Left ventricle myocardium inferior (tissue), 1 donor: ENCODE measurements at regions not wholly inside any gene's neighbourhood (a gene's known extent, or its start where the extent isn't known, plus 50 kb on each side); places are given as distances from the start of the nearest gene placed in this dataset.

Experiments
- DNase-seq: peaks from one replicate; pipeline ENCODE4 v3.0.0-alpha.2; 2020
- H3K27ac ChIP-seq: fragments of 200-600 bp; replicated peaks from 2 replicates; pipeline ENCODE4 v1.8.0; 2021
- H3K27me3 ChIP-seq: fragments of 200-600 bp; 2 replicates; pipeline ENCODE4 v1.8.0; 2021; ENCODE audit warnings: low read depth
- H3K36me3 ChIP-seq: fragments of 200-600 bp; 2 replicates; pipeline ENCODE4 v1.8.0; 2021
- H3K4me1 ChIP-seq: fragments of 200-600 bp; 2 replicates; pipeline ENCODE4 v1.8.0; 2021
- H3K4me3 ChIP-seq: fragments of 200-600 bp; 2 replicates; pipeline ENCODE4 v1.8.0; 2021; ENCODE audit warnings: mild to moderate bottlenecking, moderate library complexity
- H3K9me3 ChIP-seq: fragments of 200-600 bp; replicated peaks from 2 replicates; pipeline ENCODE4 v1.8.0; 2021
- intact Hi-C: fragments of 100-400 bp; cut with micrococcal nuclease; formaldehyde crosslinking; loops from one replicate; pipeline ENCODE4 v1.11.0; 2022
- TF ChIP-seq, protein P1 (sequence below): fragments of 200-600 bp; IDR thresholded peaks from 2 replicates; pipeline ENCODE4 v1.8.0; 2021; ENCODE audit warnings: antibody characterized with exemption, mild to moderate bottlenecking, borderline replicate concordance
- donor health status: DM: no; HTN: yes; CAD: no; lungs with severe emphysema.

DNA sequence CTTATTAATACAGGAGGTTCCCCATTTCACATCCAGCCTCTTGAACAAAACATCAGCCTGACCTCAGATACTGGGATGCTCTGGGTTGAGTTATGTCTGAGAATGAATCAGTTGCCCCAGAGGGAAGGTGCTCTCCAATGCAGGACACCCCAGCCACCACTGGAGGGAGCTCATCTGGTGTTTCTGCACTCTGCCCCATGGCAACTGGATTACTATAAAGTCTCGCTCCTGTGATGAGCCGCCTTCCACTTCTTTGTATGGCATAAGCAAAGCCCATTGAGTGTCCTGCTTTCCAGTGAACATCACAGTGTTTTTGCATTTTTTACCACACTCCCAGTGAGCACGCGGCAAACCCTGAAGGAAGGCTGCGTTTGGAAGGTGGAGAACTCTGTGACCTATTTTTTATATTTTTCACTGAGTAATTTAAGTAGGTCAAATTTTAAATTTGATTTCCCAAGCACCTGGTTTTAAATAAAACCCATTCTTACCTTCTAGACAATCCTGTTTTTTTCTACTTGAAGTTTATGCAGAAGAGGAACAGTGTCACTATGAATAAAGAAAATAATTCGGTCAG lies 176.9 kb upstream of the WWC1 start:
- H3K27ac ChIP-seq, result no peak overlapping the region
- H3K27me3 ChIP-seq, result peaks cover 3% of the 10 kb centered on the region
- intact Hi-C loops, result loop anchor here (10.0 kb wide), 1 partner anchor 100 kb away; no protein-coding TSS in a partner anchor
- no peaks in the 10 kb centered on the region for H3K9me3 ChIP-seq
- H3K4me1 ChIP-seq, result peaks cover 10% of the 10 kb centered on the region
- peaks cover 13% of the 10 kb centered on the region for H3K36me3 ChIP-seq
- TF ChIP-seq, protein P1, sequence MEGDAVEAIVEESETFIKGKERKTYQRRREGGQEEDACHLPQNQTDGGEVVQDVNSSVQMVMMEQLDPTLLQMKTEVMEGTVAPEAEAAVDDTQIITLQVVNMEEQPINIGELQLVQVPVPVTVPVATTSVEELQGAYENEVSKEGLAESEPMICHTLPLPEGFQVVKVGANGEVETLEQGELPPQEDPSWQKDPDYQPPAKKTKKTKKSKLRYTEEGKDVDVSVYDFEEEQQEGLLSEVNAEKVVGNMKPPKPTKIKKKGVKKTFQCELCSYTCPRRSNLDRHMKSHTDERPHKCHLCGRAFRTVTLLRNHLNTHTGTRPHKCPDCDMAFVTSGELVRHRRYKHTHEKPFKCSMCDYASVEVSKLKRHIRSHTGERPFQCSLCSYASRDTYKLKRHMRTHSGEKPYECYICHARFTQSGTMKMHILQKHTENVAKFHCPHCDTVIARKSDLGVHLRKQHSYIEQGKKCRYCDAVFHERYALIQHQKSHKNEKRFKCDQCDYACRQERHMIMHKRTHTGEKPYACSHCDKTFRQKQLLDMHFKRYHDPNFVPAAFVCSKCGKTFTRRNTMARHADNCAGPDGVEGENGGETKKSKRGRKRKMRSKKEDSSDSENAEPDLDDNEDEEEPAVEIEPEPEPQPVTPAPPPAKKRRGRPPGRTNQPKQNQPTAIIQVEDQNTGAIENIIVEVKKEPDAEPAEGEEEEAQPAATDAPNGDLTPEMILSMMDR, result peak; percentile 68
- H3K4me3 ChIP-seq, result no peak overlapping the region
- peak; percentile 28 for DNase-seq

DNA sequence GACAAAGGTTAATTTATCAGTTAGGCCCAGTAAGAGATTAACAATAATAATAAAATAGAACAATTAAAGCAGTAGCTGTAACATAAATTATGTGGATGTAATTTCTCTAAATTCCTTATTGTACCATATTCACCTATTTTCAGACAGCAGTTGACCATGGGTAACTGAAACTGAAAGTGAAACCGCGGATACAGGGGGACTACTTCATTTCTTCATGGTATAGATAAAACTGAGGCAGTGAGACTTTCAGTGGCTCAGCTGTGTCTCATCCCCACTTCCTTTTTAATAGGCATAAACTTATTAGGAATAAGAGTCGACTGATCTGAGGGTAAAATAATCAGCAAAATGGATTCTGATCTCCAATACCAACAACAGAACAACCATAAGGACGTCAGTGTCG lies 174.0 kb upstream of the WWC1 start:
- intact Hi-C loops, result loop anchor here (10.0 kb wide), 1 partner anchor 97 kb away; no protein-coding TSS in a partner anchor
- H3K4me1 ChIP-seq, result peaks cover 31% of the 10 kb centered on the region
- H3K27ac ChIP-seq, result no peak overlapping the region
- H3K36me3 ChIP-seq, result peaks cover 12% of the 10 kb centered on the region
- no peaks in the 10 kb centered on the region for H3K27me3 ChIP-seq
- no peak for DNase-seq
- H3K4me3 ChIP-seq, result no peak overlapping the region
- no peaks in the 10 kb centered on the region for H3K9me3 ChIP-seq
- TF ChIP-seq, protein P1, result no peak

DNA sequence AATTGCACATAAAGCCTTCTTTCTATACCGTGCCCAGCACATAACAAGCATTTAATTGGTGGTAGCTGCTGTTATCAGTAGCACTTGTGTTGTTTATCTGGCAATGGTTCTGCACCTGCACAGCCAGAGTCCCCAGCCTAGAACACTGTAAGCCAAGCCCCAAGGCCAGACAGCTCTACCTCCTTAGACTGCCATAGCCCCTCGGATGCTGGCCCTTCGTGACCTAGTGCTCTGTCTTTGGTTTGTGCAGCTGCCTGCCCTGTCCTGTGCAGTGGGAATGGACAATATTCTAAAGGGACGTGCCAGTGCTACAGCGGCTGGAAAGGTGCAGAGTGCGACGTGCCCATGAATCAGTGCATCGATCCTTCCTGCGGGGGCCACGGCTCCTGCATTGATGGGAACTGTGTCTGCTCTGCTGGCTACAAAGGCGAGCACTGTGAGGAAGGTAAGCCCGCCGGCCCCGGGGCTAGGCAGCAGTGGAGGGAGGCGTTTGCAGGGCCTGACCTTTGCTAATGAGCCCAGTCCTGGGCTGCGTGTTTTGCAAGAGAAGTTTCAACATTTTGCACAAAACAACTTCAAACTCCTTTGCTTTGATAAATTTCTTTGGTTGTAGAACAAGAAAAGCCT lies 173.3 kb upstream of the WWC1 start:
- no peaks in the 10 kb centered on the region for H3K27me3 ChIP-seq
- peaks cover 13% of the 10 kb centered on the region for H3K36me3 ChIP-seq
- H3K27ac ChIP-seq, result no peak overlapping the region
- no peaks in the 10 kb centered on the region for H3K9me3 ChIP-seq
- H3K4me3 ChIP-seq, result no peak overlapping the region
- intact Hi-C loops, result loop anchor here (10.0 kb wide), 1 partner anchor 97 kb away; no protein-coding TSS in a partner anchor
- TF ChIP-seq, protein P1, result no peak
- peaks cover 34% of the 10 kb centered on the region for H3K4me1 ChIP-seq
- DNase-seq, result no peak

DNA sequence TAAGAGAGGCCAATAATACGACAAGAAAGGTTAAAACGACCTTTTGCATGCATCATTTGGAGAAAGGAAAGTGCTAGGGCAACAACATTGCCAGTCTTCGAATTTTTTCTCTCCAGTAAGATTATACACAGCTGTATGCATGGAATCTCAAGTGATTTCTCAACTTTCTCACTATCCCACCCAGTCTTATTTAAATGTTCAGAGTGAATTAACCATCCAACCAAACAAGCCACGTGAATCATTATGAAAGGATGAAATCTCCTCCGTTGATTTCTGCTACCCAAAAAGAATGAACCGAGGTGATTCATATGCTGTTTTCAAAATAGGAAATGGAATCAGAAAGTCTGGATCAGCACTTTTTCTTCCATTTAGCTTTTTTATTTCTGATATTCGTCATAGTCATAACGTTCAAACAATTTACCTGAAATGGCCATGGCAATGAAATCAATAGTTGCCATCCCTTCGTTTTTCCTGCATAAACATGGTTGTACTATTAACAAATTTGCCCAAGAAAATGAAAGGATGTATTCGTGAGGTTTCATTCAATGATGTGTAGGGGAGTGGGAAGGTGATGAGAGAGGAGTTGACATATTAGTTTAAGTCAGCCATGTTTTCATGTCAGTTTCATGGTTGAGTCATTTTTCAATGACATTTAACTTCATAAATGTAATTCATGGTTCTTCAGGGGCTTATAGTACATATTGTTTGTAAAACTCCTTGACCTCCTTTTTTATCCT lies 170.9 kb upstream of the WWC1 start:
- H3K27ac ChIP-seq, result no peak overlapping the region
- TF ChIP-seq, protein P1, result no peak
- intact Hi-C loops, result no loop called here
- peaks cover 58% of the 10 kb centered on the region for H3K4me1 ChIP-seq
- no peak for DNase-seq
- H3K9me3 ChIP-seq, result no peaks in the 10 kb centered on the region
- no peaks in the 10 kb centered on the region for H3K27me3 ChIP-seq
- no peak overlapping the region for H3K4me3 ChIP-seq
- peaks cover 16% of the 10 kb centered on the region for H3K36me3 ChIP-seq

DNA sequence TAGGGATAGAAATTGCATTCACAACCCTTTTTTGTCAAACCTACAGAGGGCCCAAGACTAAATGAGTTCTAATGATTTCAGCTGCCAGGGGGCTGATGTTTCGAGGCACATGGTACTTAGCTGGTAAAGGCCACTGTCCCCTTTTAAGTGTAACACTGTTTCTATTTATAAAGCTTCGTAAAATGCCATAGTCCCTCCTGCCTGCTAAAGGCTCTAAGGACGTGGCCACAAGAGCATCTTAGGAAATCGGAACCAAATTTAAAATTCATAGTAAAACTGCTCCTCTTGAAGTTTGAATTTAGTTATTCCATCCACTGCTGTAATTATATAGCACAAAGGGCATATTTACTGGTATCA lies 170.3 kb upstream of the WWC1 start:
- Histone ChIP-seq H3K4me1 (peaks cover 63% of the 10 kb centered on the region), H3K36me3 (peaks cover 19% of the 10 kb centered on the region), H3K27ac (no peak overlapping the region), H3K4me3 (no peak overlapping the region), H3K9me3 (no peaks in the 10 kb centered on the region), H3K27me3 (no peaks in the 10 kb centered on the region)
- DNase-seq, result no peak
- TF ChIP-seq, protein P1, result no peak
- intact Hi-C loops, result no loop called here
